SK-N-SH treated with all-trans-retinoic acid at 6 μM for 48 hours (cell line): ENCODE measurements at regions not wholly inside any gene's neighbourhood (a gene's known extent, or its start where the extent isn't known, plus 50 kb on each side); places are given as distances from the start of the nearest gene placed in this dataset.

Experiments
- ATAC-seq: fragments of 200-7000 bp; cut with Tn5 transposase; 3 replicates; pipeline ENCODE4 v1.9.1; 2020; ENCODE audit warnings: mild to moderate bottlenecking, moderate library complexity
- ARNTL ChIP-seq: fragments of 450-650 bp; formaldehyde crosslinking; IDR thresholded peaks from 2 replicates; pipeline ENCODE4 v1.5.0; 2020; ENCODE audit warnings: low read depth, mild to moderate bottlenecking, moderate library complexity, borderline replicate concordance
- BACH2 ChIP-seq: fragments of 250-450 bp; sonication (Bioruptor Pico); IDR thresholded peaks from 2 replicates; pipeline ENCODE4 v1.9.0; 2021; ENCODE audit warnings: mild to moderate bottlenecking, borderline replicate concordance
- CREB5 ChIP-seq: fragments of 250-450 bp; sonication (Bioruptor Pico); IDR thresholded peaks from 2 replicates; pipeline ENCODE4 v1.5.1; 2020; ENCODE audit warnings: low read depth, mild to moderate bottlenecking, moderate library complexity
- CSDC2 ChIP-seq: fragments of 250-450 bp; sonication (Bioruptor Pico); IDR thresholded peaks from 2 replicates; pipeline ENCODE4 v1.5.0; 2020; ENCODE audit warnings: mild to moderate bottlenecking, moderate library complexity
- CSRNP3 ChIP-seq: fragments of 250-450 bp; sonication (Bioruptor Pico); IDR thresholded peaks from 2 replicates; pipeline ENCODE4 v1.5.1; 2021; ENCODE audit warnings: mild to moderate bottlenecking, moderate library complexity
- ESRRG ChIP-seq: fragments of 250-450 bp; sonication (Bioruptor Pico); IDR thresholded peaks from 2 replicates; pipeline ENCODE4 v1.6.1; 2021; ENCODE audit warnings: mild to moderate bottlenecking
- GLIS3 ChIP-seq: fragments of 250-450 bp; sonication (Bioruptor Pico); IDR thresholded peaks from 2 replicates; pipeline ENCODE4 v1.5.0; 2020; ENCODE audit warnings: mild to moderate bottlenecking, moderate library complexity
- ISL1 ChIP-seq: fragments of 250-450 bp; sonication (Bioruptor Pico); IDR thresholded peaks from 2 replicates; pipeline ENCODE4 v2.1.2; 2022; ENCODE audit warnings: mild to moderate bottlenecking, moderate library complexity
- OSR1 ChIP-seq: fragments of 250-450 bp; sonication (Bioruptor Pico); IDR thresholded peaks from 2 replicates; pipeline ENCODE4 v1.8.0; 2022; ENCODE audit warnings: moderate library complexity, mild to moderate bottlenecking, inconsistent platforms
- PATZ1 ChIP-seq: fragments of 250-450 bp; sonication (Bioruptor Pico); IDR thresholded peaks from 2 replicates; pipeline ENCODE4 v1.8.0; 2020; ENCODE audit warnings: mild to moderate bottlenecking, moderate library complexity, borderline replicate concordance
- RARB ChIP-seq: fragments of 250-450 bp; sonication (Bioruptor Pico); IDR thresholded peaks from 2 replicates; pipeline ENCODE4 v1.8.0; 2021; ENCODE audit warnings: mild to moderate bottlenecking, moderate library complexity
- SNAI2 ChIP-seq: fragments of 250-450 bp; sonication (Bioruptor Pico); IDR thresholded peaks from 2 replicates; pipeline ENCODE4 v1.5.0; 2020; ENCODE audit warnings: mild to moderate bottlenecking, moderate library complexity
- TCF4 ChIP-seq: fragments of 250-450 bp; sonication (Bioruptor Pico); IDR thresholded peaks from 2 replicates; pipeline ENCODE4 v1.8.0; 2021; ENCODE audit warnings: mild to moderate bottlenecking, moderate library complexity, borderline replicate concordance
- TOX ChIP-seq: fragments of 250-450 bp; sonication (Bioruptor Pico); IDR thresholded peaks from 2 replicates; pipeline ENCODE4 v1.8.0; 2021; ENCODE audit warnings: mild to moderate bottlenecking, moderate library complexity, borderline replicate concordance
- TSHZ2 ChIP-seq: fragments of 250-450 bp; sonication (Bioruptor Pico); IDR thresholded peaks from 2 replicates; pipeline ENCODE4 v1.5.0; 2020; ENCODE audit warnings: mild to moderate bottlenecking, moderate library complexity
- ZC3H10 ChIP-seq: fragments of 250-450 bp; sonication (Bioruptor Pico); IDR thresholded peaks from 2 replicates; pipeline ENCODE4 v1.5.1; 2021; ENCODE audit warnings: mild to moderate bottlenecking, moderate library complexity
- ZFP30 ChIP-seq: fragments of 450-650 bp; formaldehyde crosslinking; IDR thresholded peaks from 2 replicates; pipeline ENCODE4 v1.5.0; 2022; ENCODE audit warnings: mild to moderate bottlenecking, moderate library complexity
- ZNF70 ChIP-seq: fragments of 450-650 bp; formaldehyde crosslinking; IDR thresholded peaks from 2 replicates; pipeline ENCODE4 v1.5.0; 2020; ENCODE audit warnings: mild to moderate bottlenecking, moderate library complexity
- ZNF8 ChIP-seq: fragments of 450-650 bp; formaldehyde crosslinking; IDR thresholded peaks from 2 replicates; pipeline ENCODE4 v1.5.0; 2020; ENCODE audit warnings: mild to moderate bottlenecking, moderate library complexity

- ATAC-seq, result no peak
- TF ChIP-seq PATZ1 (no peak), ZNF8 (CRISPR knock-in tag) (no peak)
Measured at GRCh38 chr6:126152372-126152745, 166.0 kb downstream of the TRMT11 start.

GRCh38 chr6:126153661-126154060 is 167.3 kb downstream of the TRMT11 start:
- no peak for TF ChIP-seq SNAI2 (CRISPR knock-in tag)
- TF ChIP-seq TCF4 (CRISPR knock-in tag), result no peak
- TF ChIP-seq ISL1, result no peak
- no peak for TF ChIP-seq OSR1
- no peak for TF ChIP-seq ZC3H10 (CRISPR knock-in tag)
- no peak for TF ChIP-seq CSRNP3
- ATAC-seq, result no peak

- TF ChIP-seq OSR1 (no peak), ZNF70 (no peak), ZFP30 (CRISPR knock-in tag) (no peak), CSRNP3 (no peak), ARNTL (CRISPR knock-in tag) (no peak), GLIS3 (CRISPR knock-in tag) (no peak), ZNF8 (CRISPR knock-in tag) (no peak), ZC3H10 (CRISPR knock-in tag) (no peak), RARB (CRISPR knock-in tag) (no peak), TCF4 (CRISPR knock-in tag) (no peak), ESRRG (CRISPR knock-in tag) (no peak), TSHZ2 (CRISPR knock-in tag) (no peak), CREB5 (no peak), TOX (CRISPR knock-in tag) (no peak)
- TF ChIP-seq, all 23 proteins: peak for 0
- no peak for ATAC-seq
Measured at GRCh38 chr6:126156973-126157372, 170.6 kb downstream of the TRMT11 start.

GRCh38 chr6:126167726-126168125 is 172.2 kb upstream of the CENPW start:
- no peak for ATAC-seq
- no peak for TF ChIP-seq BACH2 (CRISPR knock-in tag)
- no peak for TF ChIP-seq ZNF8 (CRISPR knock-in tag)
- TF ChIP-seq CSDC2, result no peak
- TF ChIP-seq PATZ1, result no peak
- no peak for TF ChIP-seq TSHZ2 (CRISPR knock-in tag)
- TF ChIP-seq TCF4 (CRISPR knock-in tag), result no peak
- TF ChIP-seq GLIS3 (CRISPR knock-in tag), result no peak
- no peak for TF ChIP-seq ZFP30 (CRISPR knock-in tag)
- TF ChIP-seq ISL1, result no peak
